Gastrocnemius medialis (tissue), 4 donors: ENCODE measurements at regions not wholly inside any gene's neighbourhood (a gene's known extent, or its start where the extent isn't known, plus 50 kb on each side); places are given as distances from the start of the nearest gene placed in this dataset.

ENCODE experiments used
- CTCF ChIP-seq, 5 experiments: fragments of 450-650 bp in 3 of 5; fragments of 200-600 bp in 2 of 5; sonication (generic) in 2 of 5; IDR thresholded peaks in 4 of 5; conservative IDR thresholded peaks in 1 of 5; 1 replicate in 4 of 5; 2 replicates in 1 of 5; pipeline ENCODE4 v1.5.1; 2016 to 2019; ENCODE audit warnings: antibody characterized with exemption in 5 of 5, mild to moderate bottlenecking in 3 of 5, moderate library complexity in 3 of 5
- POLR2A ChIP-seq, 2 donors: fragments of 450-650 bp; IDR thresholded peaks; one replicate each; pipeline ENCODE4 v1.6.1; 2017; ENCODE audit warnings: antibody characterized with exemption in 2 of 2, mild to moderate bottlenecking in 2 of 2, moderate library complexity in 2 of 2

DNA sequence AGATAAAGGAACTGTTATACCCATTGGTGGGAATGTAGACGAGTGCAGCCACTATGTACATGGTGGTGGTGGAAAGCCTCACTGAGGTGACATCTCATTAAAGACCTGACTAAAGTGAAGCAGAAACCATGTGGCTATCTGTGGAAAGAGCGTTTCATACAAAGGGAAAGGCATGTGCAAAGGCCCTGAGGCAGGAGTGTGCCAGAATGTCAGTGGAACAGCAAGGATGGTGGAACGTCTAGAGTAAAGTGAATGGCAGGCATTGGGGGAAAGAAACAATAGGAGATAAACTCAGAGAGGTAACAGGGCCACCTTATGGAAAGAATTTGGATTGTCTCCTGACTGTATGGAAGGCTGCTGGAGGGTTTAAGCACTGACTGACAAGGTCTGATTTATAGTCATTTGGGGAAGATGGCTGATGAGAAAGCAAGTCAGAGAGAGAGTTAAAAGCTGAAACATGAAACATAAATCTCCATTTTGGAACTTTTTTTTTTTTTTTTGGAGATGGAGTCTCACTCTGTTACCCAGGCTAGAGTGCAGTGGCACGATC lies 245.7 kb downstream of the STK31 start:
- no peak for TF ChIP-seq POLR2A (IDR thresholded peaks at IDR 0.05)
- TF ChIP-seq CTCF (IDR thresholded peaks at IDR 0.05 in 4 of 5, conservative IDR thresholded peaks at IDR 0.05 in 1 of 5), result no peak
